Right ventricle myocardium superior (tissue), 1 donor: ENCODE measurements at regions not wholly inside any gene's neighbourhood (a gene's known extent, or its start where the extent isn't known, plus 50 kb on each side); places are given as distances from the start of the nearest gene placed in this dataset.
A peak's percentile ranks its signal among the peaks of the same experiment; 100 is the strongest.

ENCODE experiments used
- ATAC-seq: fragments of 200-7000 bp; cut with Tn5 transposase; one replicate; pipeline ENCODE4 v1.9.1; 2020; ENCODE audit warnings: mild to moderate bottlenecking; ENCODE audit not compliant: poor library complexity
- DNase-seq: peaks from one replicate; pipeline ENCODE4 v3.0.0-alpha.2; 2020
- intact Hi-C: fragments of 100-400 bp; cut with DNase I; formaldehyde crosslinking; loops from one replicate; pipeline ENCODE4 v1.11.2; 2022
- donor health status: DM: no; HTN: yes; CAD: no; lungs with severe emphysema.

GRCh38 chr6:45756606-45757005 lies 259.1 kb downstream of the CLIC5 start:
- ATAC-seq: peak; percentile 55
- intact Hi-C loops: no loop called here

GRCh38 chr6:45754432-45754831 lies 261.2 kb downstream of the CLIC5 start:
- DNase-seq: no peak
- intact Hi-C loops: no loop called here
- ATAC-seq: no peak

More at GRCh38 chr6:45756606-45757005, 259.1 kb downstream of the CLIC5 start:
- DNase-seq: no peak

GRCh38 chr6:45746046-45746445 lies 269.6 kb downstream of the CLIC5 start:
- ATAC-seq (no peak), DNase-seq (no peak)
- intact Hi-C loops: no loop called here

- no peak for ATAC-seq
- intact Hi-C loops: no loop called here
- DNase-seq: no peak
These were observed 272.5 kb downstream of the CLIC5 start for GRCh38 chr6:45743028-45743615.

GRCh38 chr6:45742591-45742990 lies 273.1 kb downstream of the CLIC5 start:
- no peak for DNase-seq
- intact Hi-C loops: no loop called here
- no peak for ATAC-seq

GRCh38 chr6:45741437-45742171 lies 274.1 kb downstream of the CLIC5 start:
- intact Hi-C loops: no loop called here
- no peak for DNase-seq
- ATAC-seq: no peak

- ATAC-seq: no peak
- DNase-seq: no peak
- intact Hi-C loops: no loop called here
These were observed 276.6 kb downstream of the CLIC5 start for GRCh38 chr6:45739058-45739457.

- no peak for DNase-seq
- intact Hi-C loops: no loop called here
- ATAC-seq: no peak
These were observed 277.6 kb downstream of the CLIC5 start for GRCh38 chr6:45738057-45738455.

GRCh38 chr6:45737331-45738056 lies 278.2 kb downstream of the CLIC5 start:
- intact Hi-C loops: no loop called here
- ATAC-seq (no peak), DNase-seq (no peak)

GRCh38 chr6:45736134-45736533 lies 279.5 kb downstream of the CLIC5 start:
- ATAC-seq: no peak
- intact Hi-C loops: no loop called here
- no peak for DNase-seq

GRCh38 chr6:45732731-45733130 lies 282.9 kb downstream of the CLIC5 start:
- DNase-seq: no peak
- intact Hi-C loops: no loop called here

GRCh38 chr6:45730232-45730631 lies 285.4 kb downstream of the CLIC5 start:
- ATAC-seq (peak; percentile 58), DNase-seq (no peak)
- intact Hi-C loops: no loop called here

More at GRCh38 chr6:45732731-45733130, 282.9 kb downstream of the CLIC5 start:
- ATAC-seq: no peak

GRCh38 chr6:45728674-45729073 lies 287.0 kb downstream of the CLIC5 start:
- DNase-seq: no peak
- intact Hi-C loops: no loop called here
- ATAC-seq: no peak

GRCh38 chr6:45727819-45728449 lies 287.7 kb downstream of the CLIC5 start:
- ATAC-seq: peak; percentile 9

GRCh38 chr6:45727228-45727627 lies 288.4 kb downstream of the CLIC5 start:
- intact Hi-C loops: no loop called here
- DNase-seq (no peak), ATAC-seq (peak; percentile 81)

More at GRCh38 chr6:45727819-45728449, 287.7 kb downstream of the CLIC5 start:
- intact Hi-C loops: no loop called here
- no peak for DNase-seq

GRCh38 chr6:45726444-45726843 lies 289.2 kb downstream of the CLIC5 start:
- intact Hi-C loops: no loop called here
- DNase-seq: no peak
- no peak for ATAC-seq

- no peak for ATAC-seq
- intact Hi-C loops: no loop called here
These were observed 291.1 kb downstream of the CLIC5 start for GRCh38 chr6:45724511-45724910.

GRCh38 chr6:45724027-45724426 lies 291.6 kb downstream of the CLIC5 start:
- DNase-seq (no peak), ATAC-seq (no peak)
- intact Hi-C loops: no loop called here

More at GRCh38 chr6:45724511-45724910, 291.1 kb downstream of the CLIC5 start:
- peak; percentile 59 for DNase-seq

- no peak for DNase-seq
- intact Hi-C loops: no loop called here
- no peak for ATAC-seq
These were observed 292.8 kb downstream of the CLIC5 start for GRCh38 chr6:45722876-45723275.
